HG03378 (cell line): ENCODE measurements at regions not wholly inside any gene's neighbourhood (a gene's known extent, or its start where the extent isn't known, plus 50 kb on each side); places are given as distances from the start of the nearest gene placed in this dataset.
A peak's percentile ranks its signal among the peaks of the same experiment; 100 is the strongest.
"Not testable (repeated sequence)": the region's sequence is repeated elsewhere in the genome, so short reads cannot be mapped to it uniquely, and the experiment has no call there.

Experiments
- ATAC-seq: cut with Tn5 transposase; IDR thresholded peaks from one replicate; pipeline ENCODE4 v1.9.1; 2021; ENCODE audit warnings: mild to moderate bottlenecking, moderate library complexity; ENCODE audit not compliant: unreplicated experiment

- no peak for ATAC-seq
Measured at GRCh38 chr13:107712145-107712860, 503.0 kb downstream of the LIG4 start.

GRCh38 chr13:107690181-107690580 lies 525.2 kb downstream of the LIG4 start:
- no peak for ATAC-seq

GRCh38 chr13:107685876-107686275 lies 529.5 kb downstream of the LIG4 start:
- ATAC-seq = no peak

- no peak for ATAC-seq
Measured at GRCh38 chr13:107681600-107681999, 533.7 kb downstream of the LIG4 start.

GRCh38 chr13:107680115-107680514 lies 535.2 kb downstream of the LIG4 start:
- no peak for ATAC-seq

GRCh38 chr13:107678075-107678689 lies 537.2 kb downstream of the LIG4 start:
- no peak for ATAC-seq

- ATAC-seq = no peak
Measured at GRCh38 chr13:107675847-107676550, 539.3 kb downstream of the LIG4 start.

GRCh38 chr13:107669391-107669993 lies 545.8 kb downstream of the LIG4 start:
- no peak for ATAC-seq

GRCh38 chr13:107665926-107666458 lies 549.3 kb downstream of the LIG4 start:
- ATAC-seq = no peak

GRCh38 chr13:107650081-107650701 lies 565.1 kb downstream of the LIG4 start:
- peak; percentile 74 for ATAC-seq

GRCh38 chr13:107649079-107649478 lies 566.3 kb downstream of the LIG4 start:
- no peak for ATAC-seq

GRCh38 chr13:107644136-107644535 lies 571.2 kb downstream of the LIG4 start:
- ATAC-seq = no peak

- ATAC-seq = no peak
Measured at GRCh38 chr13:107643615-107644014, 571.7 kb downstream of the LIG4 start.

- no peak for ATAC-seq
Measured at GRCh38 chr13:107642831-107643230, 572.5 kb downstream of the LIG4 start.

GRCh38 chr13:107641574-107641973 lies 573.8 kb downstream of the LIG4 start:
- no peak for ATAC-seq

GRCh38 chr13:107625648-107626047 lies 589.7 kb downstream of the LIG4 start:
- no peak for ATAC-seq

- ATAC-seq = no peak
Measured at GRCh38 chr13:107617527-107617926, 597.8 kb downstream of the LIG4 start.

- ATAC-seq = no peak
Measured at GRCh38 chr13:107612376-107612775, 603.0 kb downstream of the LIG4 start.

GRCh38 chr13:107608736-107609135 lies 606.6 kb downstream of the LIG4 start:
- no peak for ATAC-seq

GRCh38 chr13:107600971-107601370 lies 614.4 kb downstream of the LIG4 start:
- no peak for ATAC-seq

GRCh38 chr13:107596306-107596705 lies 619.0 kb downstream of the LIG4 start:
- ATAC-seq = not testable (repeated sequence)
